ENCODE measurements at regions not wholly inside any gene's neighbourhood (a gene's known extent, or its start where the extent isn't known, plus 50 kb on each side); places are given as distances from the start of the nearest gene placed in this dataset.
A peak's percentile ranks its signal among the peaks of the same experiment; 100 is the strongest.
"Not testable (repeated sequence)": the region's sequence is repeated elsewhere in the genome, so short reads cannot be mapped to it uniquely, and the experiment has no call there.

GRCh38 chr19:34095411-34095810 is 76.9 kb upstream of the LSM14A start:
- H3K4me2 ChIP-seq (ENCODE audit: low read length, poor library complexity, severe bottlenecking); H3K4me1 ChIP-seq (ENCODE audit: control insufficient read depth, insufficient read depth, low read depth, low read length); H3K23ac ChIP-seq (ENCODE audit: low read length in 2 of 2); H3K14ac ChIP-seq (ENCODE audit: low read length in 2 of 2); H3K27ac ChIP-seq (ENCODE audit: low read length, poor library complexity, severe bottlenecking); H3K18ac ChIP-seq (ENCODE audit: low read depth in 1 of 2, low read length in 2 of 2); H2AK5ac ChIP-seq (ENCODE audit: low read length, severe bottlenecking); H2BK5ac ChIP-seq (ENCODE audit: low read depth, low read length, poor library complexity, severe bottlenecking); H3K9ac ChIP-seq (ENCODE audit: low read length); H2BK15ac ChIP-seq (ENCODE audit: low read depth, poor library complexity, severe bottlenecking); H4K8ac ChIP-seq (ENCODE audit: low read length); H3K36me3 ChIP-seq (ENCODE audit: control insufficient read depth in 1 of 2, insufficient read depth in 2 of 2, low read depth in 1 of 2, low read length in 2 of 2); H2BK120ac ChIP-seq (ENCODE audit: low read depth, low read length); DNase-seq; H4K91ac ChIP-seq (ENCODE audit: low read length); H2BK12ac ChIP-seq (ENCODE audit: low read length in 2 of 2); H3K4ac ChIP-seq (ENCODE audit: low read depth in 1 of 2, low read length in 2 of 2); H3K4me3 ChIP-seq (ENCODE audit: insufficient read depth in 1 of 2, low read depth in 1 of 2, low read length in 2 of 2); H2AFZ ChIP-seq (ENCODE audit: low read depth, low read length); H3K79me1 ChIP-seq (replicated peaks; ENCODE audit: low read length, poor library complexity, severe bottlenecking); H3K9me3 ChIP-seq (ENCODE audit: control insufficient read depth, low read length): not testable (repeated sequence)
- H3K27me3 ChIP-seq (ENCODE audit: control insufficient read depth in 1 of 2, insufficient read depth in 1 of 2, low read length in 2 of 2) = peaks cover 17 to 49% of the 10 kb centered on the region in 2 experiments
- 87% methylated on average over 4 of the region's 5 CpGs for WGBS

- DNase-seq = peak; percentile 60
- H3K4me3 ChIP-seq (ENCODE audit: insufficient read depth in 1 of 2, low read depth in 1 of 2, low read length in 2 of 2) = no peak overlapping the region
- no peaks in the 10 kb centered on the region for H3K36me3 ChIP-seq (ENCODE audit: control insufficient read depth in 1 of 2, insufficient read depth in 2 of 2, low read depth in 1 of 2, low read length in 2 of 2)
- H3K18ac ChIP-seq (ENCODE audit: low read depth in 1 of 2, low read length in 2 of 2) = no peak overlapping the region
- H3K23ac ChIP-seq (ENCODE audit: low read length in 2 of 2) = no peak overlapping the region
- H3K4me2 ChIP-seq (ENCODE audit: low read length, poor library complexity, severe bottlenecking) = no peak overlapping the region
- no peak overlapping the region for H2AK5ac ChIP-seq (ENCODE audit: low read length, severe bottlenecking)
- no peak overlapping the region for H2BK5ac ChIP-seq (ENCODE audit: low read depth, low read length, poor library complexity, severe bottlenecking)
- H2AFZ ChIP-seq (ENCODE audit: low read depth, low read length) = no peak overlapping the region
- H2BK15ac ChIP-seq (ENCODE audit: low read depth, poor library complexity, severe bottlenecking) = no peak overlapping the region
- no peak overlapping the region for H2BK120ac ChIP-seq (ENCODE audit: low read depth, low read length)
- H3K27ac ChIP-seq (ENCODE audit: low read length, poor library complexity, severe bottlenecking) = no peak overlapping the region
- H4K8ac ChIP-seq (ENCODE audit: low read length) = no peak overlapping the region
- H3K4ac ChIP-seq (ENCODE audit: low read depth in 1 of 2, low read length in 2 of 2) = no peak overlapping the region
- no peak overlapping the region for H2BK12ac ChIP-seq (ENCODE audit: low read length in 2 of 2)
- H3K4me1 ChIP-seq (ENCODE audit: control insufficient read depth, insufficient read depth, low read depth, low read length) = no peaks in the 10 kb centered on the region
- peaks cover 18 to 51% of the 10 kb centered on the region in 2 experiments for H3K27me3 ChIP-seq (ENCODE audit: control insufficient read depth in 1 of 2, insufficient read depth in 1 of 2, low read length in 2 of 2)
- H3K9me3 ChIP-seq (ENCODE audit: control insufficient read depth, low read length) = no peaks in the 10 kb centered on the region
- 32% methylated on average over 12 of the region's 14 CpGs for WGBS
- H3K79me1 ChIP-seq (replicated peaks; ENCODE audit: low read length, poor library complexity, severe bottlenecking) = no peaks in the 10 kb centered on the region
- no peak overlapping the region for H3K9ac ChIP-seq (ENCODE audit: low read length)
- no peak overlapping the region for H4K91ac ChIP-seq (ENCODE audit: low read length)
- no peak overlapping the region for H3K14ac ChIP-seq (ENCODE audit: low read length in 2 of 2)
Observed at GRCh38 chr19:34096020-34096915, 76.0 kb upstream of the LSM14A start.

GRCh38 chr19:34104096-34104495 is 68.2 kb upstream of the LSM14A start:
- Histone ChIP-seq H3K4ac (ENCODE audit: low read depth in 1 of 2, low read length in 2 of 2) (no peak overlapping the region), H3K9me3 (ENCODE audit: control insufficient read depth, low read length) (no peaks in the 10 kb centered on the region), H3K79me1 (replicated peaks; ENCODE audit: low read length, poor library complexity, severe bottlenecking) (no peaks in the 10 kb centered on the region), H3K27ac (ENCODE audit: low read length, poor library complexity, severe bottlenecking) (no peak overlapping the region), H2BK5ac (ENCODE audit: low read depth, low read length, poor library complexity, severe bottlenecking) (no peak overlapping the region), H3K4me3 (ENCODE audit: insufficient read depth in 1 of 2, low read depth in 1 of 2, low read length in 2 of 2) (no peak overlapping the region), H3K23ac (ENCODE audit: low read length in 2 of 2) (no peak overlapping the region), H2BK120ac (ENCODE audit: low read depth, low read length) (no peak overlapping the region), H3K36me3 (ENCODE audit: control insufficient read depth in 1 of 2, insufficient read depth in 2 of 2, low read depth in 1 of 2, low read length in 2 of 2) (no peaks in the 10 kb centered on the region), H3K9ac (ENCODE audit: low read length) (no peak overlapping the region), H2BK15ac (ENCODE audit: low read depth, poor library complexity, severe bottlenecking) (no peak overlapping the region), H3K18ac (ENCODE audit: low read depth in 1 of 2, low read length in 2 of 2) (no peak overlapping the region), H3K4me1 (ENCODE audit: control insufficient read depth, insufficient read depth, low read depth, low read length) (peaks cover 2% of the 10 kb centered on the region), H2BK12ac (ENCODE audit: low read length in 2 of 2) (no peak overlapping the region), H3K4me2 (ENCODE audit: low read length, poor library complexity, severe bottlenecking) (no peak overlapping the region), H3K27me3 (ENCODE audit: control insufficient read depth in 1 of 2, insufficient read depth in 1 of 2, low read length in 2 of 2) (peaks cover 13 to 24% of the 10 kb centered on the region in 2 experiments), H4K8ac (ENCODE audit: low read length) (no peak overlapping the region), H2AK5ac (ENCODE audit: low read length, severe bottlenecking) (no peak overlapping the region), H2AFZ (ENCODE audit: low read depth, low read length) (no peak overlapping the region), H4K91ac (ENCODE audit: low read length) (no peak overlapping the region), H3K14ac (ENCODE audit: low read length in 2 of 2) (no peak overlapping the region)
- DNase-seq = no peak
- WGBS = 90% methylated on average over 5 of the region's 5 CpGs

- Histone ChIP-seq H3K4me3 (ENCODE audit: insufficient read depth in 1 of 2, low read depth in 1 of 2, low read length in 2 of 2) (no peak overlapping the region), H3K4me1 (ENCODE audit: control insufficient read depth, insufficient read depth, low read depth, low read length) (peaks cover 2% of the 10 kb centered on the region), H2AK5ac (ENCODE audit: low read length, severe bottlenecking) (no peak overlapping the region), H3K27me3 (ENCODE audit: control insufficient read depth in 1 of 2, insufficient read depth in 1 of 2, low read length in 2 of 2) (peaks cover 8 to 21% of the 10 kb centered on the region in 2 experiments), H2AFZ (ENCODE audit: low read depth, low read length) (no peak overlapping the region), H3K18ac (ENCODE audit: low read depth in 1 of 2, low read length in 2 of 2) (no peak overlapping the region), H3K36me3 (ENCODE audit: control insufficient read depth in 1 of 2, insufficient read depth in 2 of 2, low read depth in 1 of 2, low read length in 2 of 2) (no peaks in the 10 kb centered on the region), H3K9ac (ENCODE audit: low read length) (no peak overlapping the region), H3K79me1 (replicated peaks; ENCODE audit: low read length, poor library complexity, severe bottlenecking) (no peaks in the 10 kb centered on the region), H3K4me2 (ENCODE audit: low read length, poor library complexity, severe bottlenecking) (no peak overlapping the region), H3K23ac (ENCODE audit: low read length in 2 of 2) (no peak overlapping the region), H3K4ac (ENCODE audit: low read depth in 1 of 2, low read length in 2 of 2) (no peak overlapping the region), H3K9me3 (ENCODE audit: control insufficient read depth, low read length) (no peaks in the 10 kb centered on the region), H3K27ac (ENCODE audit: low read length, poor library complexity, severe bottlenecking) (no peak overlapping the region), H2BK120ac (ENCODE audit: low read depth, low read length) (no peak overlapping the region), H2BK5ac (ENCODE audit: low read depth, low read length, poor library complexity, severe bottlenecking) (no peak overlapping the region), H3K14ac (ENCODE audit: low read length in 2 of 2) (no peak overlapping the region), H2BK15ac (ENCODE audit: low read depth, poor library complexity, severe bottlenecking) (no peak overlapping the region), H4K8ac (ENCODE audit: low read length) (no peak overlapping the region), H2BK12ac (ENCODE audit: low read length in 2 of 2) (no peak overlapping the region), H4K91ac (ENCODE audit: low read length) (no peak overlapping the region)
- DNase-seq = no peak
- WGBS = 62% methylated on average over 4 of the region's 5 CpGs
Observed at GRCh38 chr19:34104557-34104956, 67.7 kb upstream of the LSM14A start.

All from mesenchymal stem cell (in vitro differentiated cells and primary cell).